ENCODE measurements at regions not wholly inside any gene's neighbourhood (a gene's known extent, or its start where the extent isn't known, plus 50 kb on each side); places are given as distances from the start of the nearest gene placed in this dataset.

DNA sequence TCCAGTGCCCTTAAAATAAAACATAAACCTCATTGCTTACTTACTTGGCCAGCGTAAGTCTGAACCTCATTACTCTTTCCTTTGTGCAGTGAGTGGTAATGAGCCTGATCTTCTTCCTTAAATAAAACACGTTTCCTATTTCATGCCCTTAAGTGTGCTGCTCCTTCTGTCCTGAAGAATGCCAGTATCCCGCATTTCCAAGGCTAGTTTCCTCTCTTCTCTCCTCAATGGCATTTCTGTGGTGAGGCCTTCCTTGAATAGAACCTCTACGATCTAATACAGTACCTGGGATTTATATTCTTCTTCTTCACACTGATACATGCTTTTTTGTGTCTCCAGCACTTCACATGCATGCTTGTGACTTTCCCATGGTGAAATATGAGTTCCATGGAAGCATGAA lies 523.4 kb upstream of the CDH4 start:
- POLR2A ChIA-PET, result no interaction called here
- no peak for DNase-seq (ENCODE audit: low read depth, low spot score)
- intact Hi-C loops (cut with micrococcal nuclease; ENCODE audit: unreplicated experiment) (no loop called here), in situ Hi-C loops (cut with HindIII; ENCODE audit: low pct_unique_long_range_greater_than_20kb, low sequenced_read_pairs) (no loop called here)
- no TSS peak for BruUV-seq (replicated peaks)
- CTCF ChIA-PET, result no interaction called here
- no peaks in the 10 kb centered on the region for H3K27me3 ChIP-seq (ENCODE audit: control insufficient read depth, insufficient read depth, low read length)
- H3K27ac ChIP-seq (ENCODE audit: low read length), result no peak overlapping the region
- no peaks in the 10 kb centered on the region for H3K36me3 ChIP-seq (ENCODE audit: control insufficient read depth, insufficient read depth, low read length)
- no peaks in the 10 kb centered on the region for H3K4me1 ChIP-seq (ENCODE audit: control insufficient read depth, insufficient read depth, low read length)
- TF ChIP-seq POLR2AphosphoS5 (IDR thresholded peaks at IDR 0.05; ENCODE audit: low read depth, low read length) (no peak), SIN3A (IDR thresholded peaks at IDR 0.05; ENCODE audit: borderline replicate concordance, insufficient read depth, low read depth, low read length) (no peak), TCF7L2 (IDR thresholded peaks at IDR 0.05; ENCODE audit: low read depth, low read length) (no peak)
- TF ChIP-seq, protein P1, sequence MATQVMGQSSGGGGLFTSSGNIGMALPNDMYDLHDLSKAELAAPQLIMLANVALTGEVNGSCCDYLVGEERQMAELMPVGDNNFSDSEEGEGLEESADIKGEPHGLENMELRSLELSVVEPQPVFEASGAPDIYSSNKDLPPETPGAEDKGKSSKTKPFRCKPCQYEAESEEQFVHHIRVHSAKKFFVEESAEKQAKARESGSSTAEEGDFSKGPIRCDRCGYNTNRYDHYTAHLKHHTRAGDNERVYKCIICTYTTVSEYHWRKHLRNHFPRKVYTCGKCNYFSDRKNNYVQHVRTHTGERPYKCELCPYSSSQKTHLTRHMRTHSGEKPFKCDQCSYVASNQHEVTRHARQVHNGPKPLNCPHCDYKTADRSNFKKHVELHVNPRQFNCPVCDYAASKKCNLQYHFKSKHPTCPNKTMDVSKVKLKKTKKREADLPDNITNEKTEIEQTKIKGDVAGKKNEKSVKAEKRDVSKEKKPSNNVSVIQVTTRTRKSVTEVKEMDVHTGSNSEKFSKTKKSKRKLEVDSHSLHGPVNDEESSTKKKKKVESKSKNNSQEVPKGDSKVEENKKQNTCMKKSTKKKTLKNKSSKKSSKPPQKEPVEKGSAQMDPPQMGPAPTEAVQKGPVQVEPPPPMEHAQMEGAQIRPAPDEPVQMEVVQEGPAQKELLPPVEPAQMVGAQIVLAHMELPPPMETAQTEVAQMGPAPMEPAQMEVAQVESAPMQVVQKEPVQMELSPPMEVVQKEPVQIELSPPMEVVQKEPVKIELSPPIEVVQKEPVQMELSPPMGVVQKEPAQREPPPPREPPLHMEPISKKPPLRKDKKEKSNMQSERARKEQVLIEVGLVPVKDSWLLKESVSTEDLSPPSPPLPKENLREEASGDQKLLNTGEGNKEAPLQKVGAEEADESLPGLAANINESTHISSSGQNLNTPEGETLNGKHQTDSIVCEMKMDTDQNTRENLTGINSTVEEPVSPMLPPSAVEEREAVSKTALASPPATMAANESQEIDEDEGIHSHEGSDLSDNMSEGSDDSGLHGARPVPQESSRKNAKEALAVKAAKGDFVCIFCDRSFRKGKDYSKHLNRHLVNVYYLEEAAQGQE (IDR thresholded peaks at IDR 0.05; ENCODE audit: insufficient read depth in 1 of 2, low read depth in 2 of 2, low read length in 1 of 2), result no peak
- H3K4me3 ChIP-seq (ENCODE audit: low read depth in 2 of 2, low read length in 2 of 2), result no peak overlapping the region
- no peak for ATAC-seq
- no peaks in the 10 kb centered on the region for H3K9me3 ChIP-seq (ENCODE audit: control insufficient read depth, insufficient read depth, low read depth, low read length)

DNA sequence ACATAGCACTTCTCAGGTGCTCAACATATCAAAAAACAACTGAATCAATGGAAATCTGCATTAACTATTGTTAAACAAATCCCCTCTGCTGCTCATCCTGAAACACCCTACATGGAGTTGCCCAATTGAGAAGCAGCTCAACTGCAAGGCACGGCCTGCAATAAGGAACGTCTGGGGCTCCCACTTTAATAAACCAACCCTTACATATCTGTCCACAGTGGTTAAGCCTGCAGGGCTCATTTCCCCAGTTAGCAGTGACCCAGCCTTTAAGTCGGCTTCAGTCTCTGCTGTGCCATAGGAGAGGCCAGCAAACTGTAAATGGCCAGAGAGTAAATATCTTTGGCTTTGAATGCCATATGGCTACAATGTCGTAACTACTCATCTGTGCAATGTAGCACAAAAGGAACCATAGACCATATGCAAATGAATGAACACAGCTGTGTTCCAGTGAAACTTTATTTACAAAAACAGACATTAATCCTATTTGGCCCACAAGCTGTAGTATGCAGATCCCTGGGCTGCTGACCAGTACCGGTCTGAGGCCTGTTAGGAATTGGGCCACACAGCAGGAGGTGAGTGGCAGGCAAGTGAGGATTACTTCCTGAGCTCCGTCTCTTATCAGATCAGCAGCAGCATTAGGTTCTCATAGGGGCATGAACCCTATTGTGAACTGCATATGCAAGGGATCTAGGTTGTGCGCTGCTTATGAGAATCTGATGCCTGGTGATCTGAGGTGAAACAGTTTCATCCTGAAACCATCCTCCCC lies 522.7 kb upstream of the CDH4 start:
- H3K4me1 ChIP-seq (ENCODE audit: control insufficient read depth, insufficient read depth, low read length), result no peaks in the 10 kb centered on the region
- in situ Hi-C loops (cut with HindIII; ENCODE audit: low pct_unique_long_range_greater_than_20kb, low sequenced_read_pairs) (no loop called here), intact Hi-C loops (cut with micrococcal nuclease; ENCODE audit: unreplicated experiment) (no loop called here)
- POLR2A ChIA-PET, result no interaction called here
- CTCF ChIA-PET, result no interaction called here
- no peak for ATAC-seq
- TF ChIP-seq SIN3A (IDR thresholded peaks at IDR 0.05; ENCODE audit: borderline replicate concordance, insufficient read depth, low read depth, low read length) (no peak), TCF7L2 (IDR thresholded peaks at IDR 0.05; ENCODE audit: low read depth, low read length) (no peak), POLR2AphosphoS5 (IDR thresholded peaks at IDR 0.05; ENCODE audit: low read depth, low read length) (no peak)
- TF ChIP-seq, protein P2, sequence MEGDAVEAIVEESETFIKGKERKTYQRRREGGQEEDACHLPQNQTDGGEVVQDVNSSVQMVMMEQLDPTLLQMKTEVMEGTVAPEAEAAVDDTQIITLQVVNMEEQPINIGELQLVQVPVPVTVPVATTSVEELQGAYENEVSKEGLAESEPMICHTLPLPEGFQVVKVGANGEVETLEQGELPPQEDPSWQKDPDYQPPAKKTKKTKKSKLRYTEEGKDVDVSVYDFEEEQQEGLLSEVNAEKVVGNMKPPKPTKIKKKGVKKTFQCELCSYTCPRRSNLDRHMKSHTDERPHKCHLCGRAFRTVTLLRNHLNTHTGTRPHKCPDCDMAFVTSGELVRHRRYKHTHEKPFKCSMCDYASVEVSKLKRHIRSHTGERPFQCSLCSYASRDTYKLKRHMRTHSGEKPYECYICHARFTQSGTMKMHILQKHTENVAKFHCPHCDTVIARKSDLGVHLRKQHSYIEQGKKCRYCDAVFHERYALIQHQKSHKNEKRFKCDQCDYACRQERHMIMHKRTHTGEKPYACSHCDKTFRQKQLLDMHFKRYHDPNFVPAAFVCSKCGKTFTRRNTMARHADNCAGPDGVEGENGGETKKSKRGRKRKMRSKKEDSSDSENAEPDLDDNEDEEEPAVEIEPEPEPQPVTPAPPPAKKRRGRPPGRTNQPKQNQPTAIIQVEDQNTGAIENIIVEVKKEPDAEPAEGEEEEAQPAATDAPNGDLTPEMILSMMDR (IDR thresholded peaks at IDR 0.05), result no peak
- TF ChIP-seq, protein P1 (IDR thresholded peaks at IDR 0.05; ENCODE audit: insufficient read depth in 1 of 2, low read depth in 2 of 2, low read length in 1 of 2), result no peak
- H3K27ac ChIP-seq (ENCODE audit: low read length), result no peak overlapping the region
- no peak for DNase-seq (ENCODE audit: low read depth, low spot score)
- no peak overlapping the region for H3K4me3 ChIP-seq (ENCODE audit: low read depth in 2 of 2, low read length in 2 of 2)
- no TSS peak for BruUV-seq (replicated peaks)
- H3K36me3 ChIP-seq (ENCODE audit: control insufficient read depth, insufficient read depth, low read length), result no peaks in the 10 kb centered on the region
- no peaks in the 10 kb centered on the region for H3K27me3 ChIP-seq (ENCODE audit: control insufficient read depth, insufficient read depth, low read length)
- no peaks in the 10 kb centered on the region for H3K9me3 ChIP-seq (ENCODE audit: control insufficient read depth, insufficient read depth, low read depth, low read length)

Measured in Panc1 (cell line).